ENCODE measurements at regions not wholly inside any gene's neighbourhood (a gene's known extent, or its start where the extent isn't known, plus 50 kb on each side); places are given as distances from the start of the nearest gene placed in this dataset.

GRCh38 chr18:45505497-45506206, 109.6 kb upstream of the SLC14A2 start:
- Histone ChIP-seq H3K9me3 (no peaks in the 10 kb centered on the region), H3K36me3 (replicated peaks in 1 of 2; ENCODE audit: control insufficient read depth in 1 of 2, insufficient read depth in 2 of 2, low read length in 1 of 2) (no peaks in the 10 kb centered on the region), H3K79me2 (ENCODE audit: insufficient read depth) (no peaks in the 10 kb centered on the region), H3K9me2 (no peaks in the 10 kb centered on the region), H4K20me1 (ENCODE audit: insufficient read depth) (no peaks in the 10 kb centered on the region), H2AFZ (ENCODE audit: low read depth) (no peak overlapping the region), H3K4me2 (no peak overlapping the region), H3K27ac (ENCODE audit: low read depth in 2 of 2, low read length in 1 of 2) (no peak overlapping the region), H3K9ac (no peak overlapping the region), H3F3A (replicated peaks; ENCODE audit: insufficient read depth) (no peaks in the 10 kb centered on the region), H3K4me3 (ENCODE audit: low read depth in 2 of 2, low read length in 1 of 2) (no peak overlapping the region), H3K4me1 (ENCODE audit: control insufficient read depth in 1 of 2, insufficient read depth in 2 of 2, low read depth in 1 of 2, low read length in 1 of 2) (peaks cover 0 to 4% of the 10 kb centered on the region in 2 experiments; a peak in 1 of 4 replicates), H3K27me3 (ENCODE audit: insufficient read depth) (no peaks in the 10 kb centered on the region)
- DNase-seq: no peak
- ChIA-PET POLR2A (no interaction called here), CTCF (interaction anchor here (1.0 kb wide), 1 partner anchor 20 kb away, joined by 3 read pairs; no protein-coding TSS in a partner anchor)
- WGBS (ENCODE audit: low lambda C conversion rate): 46% methylated on average over 12 of the region's 12 CpGs
- TF ChIP-seq GABPA (IDR thresholded peaks at IDR 0.05; ENCODE audit: low read depth) (no peak), CHD2 (IDR thresholded peaks at IDR 0.05; ENCODE audit: low read length, partially characterized antibody) (no peak), MEF2A (IDR thresholded peaks at IDR 0.05; ENCODE audit: borderline replicate concordance, low read depth) (no peak), PBX3 (IDR thresholded peaks at IDR 0.05) (no peak), JUND (IDR thresholded peaks at IDR 0.05) (no peak), TAF1 (IDR thresholded peaks at IDR 0.05; ENCODE audit: borderline replicate concordance, low read depth, low read length) (no peak), TEAD4 (IDR thresholded peaks at IDR 0.05; ENCODE audit: borderline replicate concordance, insufficient read depth) (no peak), USF2 (IDR thresholded peaks at IDR 0.05; ENCODE audit: borderline replicate concordance, low read depth, low read length) (no peak), IRF3 (IDR thresholded peaks at IDR 0.05; ENCODE audit: low read depth, low read length) (no peak), FOSL2 (IDR thresholded peaks at IDR 0.05; ENCODE audit: borderline replicate concordance, low read depth) (no peak), TCF12 (IDR thresholded peaks at IDR 0.05) (no peak), ZBTB33 (IDR thresholded peaks at IDR 0.05; ENCODE audit: borderline replicate concordance, low read depth) (no peak), SMC3 (IDR thresholded peaks at IDR 0.05; ENCODE audit: low read depth, low read length) (no peak), ELF1 (IDR thresholded peaks at IDR 0.05) (no peak), MAX (IDR thresholded peaks at IDR 0.05; ENCODE audit: low read depth) (no peak)
- TF ChIP-seq, protein P1, sequence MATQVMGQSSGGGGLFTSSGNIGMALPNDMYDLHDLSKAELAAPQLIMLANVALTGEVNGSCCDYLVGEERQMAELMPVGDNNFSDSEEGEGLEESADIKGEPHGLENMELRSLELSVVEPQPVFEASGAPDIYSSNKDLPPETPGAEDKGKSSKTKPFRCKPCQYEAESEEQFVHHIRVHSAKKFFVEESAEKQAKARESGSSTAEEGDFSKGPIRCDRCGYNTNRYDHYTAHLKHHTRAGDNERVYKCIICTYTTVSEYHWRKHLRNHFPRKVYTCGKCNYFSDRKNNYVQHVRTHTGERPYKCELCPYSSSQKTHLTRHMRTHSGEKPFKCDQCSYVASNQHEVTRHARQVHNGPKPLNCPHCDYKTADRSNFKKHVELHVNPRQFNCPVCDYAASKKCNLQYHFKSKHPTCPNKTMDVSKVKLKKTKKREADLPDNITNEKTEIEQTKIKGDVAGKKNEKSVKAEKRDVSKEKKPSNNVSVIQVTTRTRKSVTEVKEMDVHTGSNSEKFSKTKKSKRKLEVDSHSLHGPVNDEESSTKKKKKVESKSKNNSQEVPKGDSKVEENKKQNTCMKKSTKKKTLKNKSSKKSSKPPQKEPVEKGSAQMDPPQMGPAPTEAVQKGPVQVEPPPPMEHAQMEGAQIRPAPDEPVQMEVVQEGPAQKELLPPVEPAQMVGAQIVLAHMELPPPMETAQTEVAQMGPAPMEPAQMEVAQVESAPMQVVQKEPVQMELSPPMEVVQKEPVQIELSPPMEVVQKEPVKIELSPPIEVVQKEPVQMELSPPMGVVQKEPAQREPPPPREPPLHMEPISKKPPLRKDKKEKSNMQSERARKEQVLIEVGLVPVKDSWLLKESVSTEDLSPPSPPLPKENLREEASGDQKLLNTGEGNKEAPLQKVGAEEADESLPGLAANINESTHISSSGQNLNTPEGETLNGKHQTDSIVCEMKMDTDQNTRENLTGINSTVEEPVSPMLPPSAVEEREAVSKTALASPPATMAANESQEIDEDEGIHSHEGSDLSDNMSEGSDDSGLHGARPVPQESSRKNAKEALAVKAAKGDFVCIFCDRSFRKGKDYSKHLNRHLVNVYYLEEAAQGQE (IDR thresholded peaks at IDR 0.05; ENCODE audit: low read depth, low read length): no peak

All from SK-N-SH (cell line).